CD4-positive, alpha-beta memory T cell (primary cell): ENCODE measurements at regions not wholly inside any gene's neighbourhood (a gene's known extent, or its start where the extent isn't known, plus 50 kb on each side); places are given as distances from the start of the nearest gene placed in this dataset.

Experiments
- CTCF ChIA-PET: fragments of 350-600 bp; sonication (Branson Sonifier 250); formaldehyde crosslinking; loops from one replicate; lab custom pipeline; 2021; ENCODE audit warnings: inconsistent platforms; ENCODE audit not compliant: partially characterized antibody; lab: Charles Lee
- POLR2A ChIA-PET: fragments of 350-600 bp; sonication (Branson Sonifier 250); formaldehyde crosslinking; loops from one replicate; lab custom pipeline; 2021; ENCODE audit not compliant: partially characterized antibody; lab: Charles Lee
- DNase-seq, 5 donors: peaks; one replicate each; pipeline versions ENCODE4 v3.0.0 to v3.0.0-alpha.2; 2020 to 2022; ENCODE audit warnings: mixed read lengths in 1 of 5
- H3K27ac ChIP-seq: one replicate; pipeline ENCODE4 v1.7.0; 2013; ENCODE audit warnings: low read depth, low read length
- H3K27me3 ChIP-seq: 2 replicates; pipeline ENCODE4 v1.7.0; 2013; ENCODE audit warnings: mild to moderate bottlenecking, low read length, moderate library complexity; ENCODE audit not compliant: insufficient read depth
- H3K36me3 ChIP-seq: 2 replicates; pipeline ENCODE4 v1.7.0; 2013; ENCODE audit warnings: mild to moderate bottlenecking, low read length, moderate library complexity; ENCODE audit not compliant: insufficient read depth
- H3K4me1 ChIP-seq: 2 replicates; pipeline ENCODE4 v1.7.0; 2013; ENCODE audit warnings: mild to moderate bottlenecking, low read length, moderate library complexity; ENCODE audit not compliant: insufficient read depth
- H3K4me3 ChIP-seq, 2 donors: one replicate each; pipeline ENCODE4 v1.7.0; 2013; ENCODE audit warnings: low read length in 2 of 2, mild to moderate bottlenecking in 1 of 2
- H3K9me3 ChIP-seq, 2 donors: one replicate each; pipeline ENCODE4 v1.7.0; 2013; ENCODE audit warnings: low read length in 2 of 2, control low read depth in 1 of 2; ENCODE audit not compliant: control insufficient read depth in 1 of 2
- H3K27ac Mint-ChIP-seq, 7 donors: one replicate each; pipeline ENCODE4 v1.8.0; 2020 to 2021; ENCODE audit warnings: mixed read lengths in 7 of 7, mild to moderate bottlenecking in 6 of 7, inconsistent platforms in 3 of 7, moderate library complexity in 3 of 7
- H3K27me3 Mint-ChIP-seq, 2 donors: one replicate each; pipeline ENCODE4 v1.8.0; 2020 to 2021; ENCODE audit warnings: mixed read lengths in 2 of 2
- H3K36me3 Mint-ChIP-seq, 2 donors: one replicate each; pipeline ENCODE4 v1.8.0; 2020 to 2021; ENCODE audit warnings: mixed read lengths in 2 of 2, inconsistent platforms in 1 of 2, mild to moderate bottlenecking in 1 of 2
- H3K4me1 Mint-ChIP-seq, 4 donors: one replicate each; pipeline ENCODE4 v1.8.0; 2020 to 2021; ENCODE audit warnings: mixed read lengths in 4 of 4, mild to moderate bottlenecking in 1 of 4
- H3K4me3 Mint-ChIP-seq, 8 donors: one replicate each; pipeline ENCODE4 v1.8.0; 2020 to 2021; ENCODE audit warnings: mixed read lengths in 8 of 8, mild to moderate bottlenecking in 7 of 8, moderate library complexity in 6 of 8, inconsistent platforms in 3 of 8
- H3K9me3 Mint-ChIP-seq, 8 donors: one replicate each; pipeline ENCODE4 v1.8.0; 2020 to 2021; ENCODE audit warnings: mixed read lengths in 8 of 8, mild to moderate bottlenecking in 5 of 8, inconsistent platforms in 3 of 8, moderate library complexity in 1 of 8
- intact Hi-C: fragments of 100-400 bp; cut with micrococcal nuclease; formaldehyde crosslinking; loops from one replicate; pipeline ENCODE4 v1.15.1; 2023

DNA sequence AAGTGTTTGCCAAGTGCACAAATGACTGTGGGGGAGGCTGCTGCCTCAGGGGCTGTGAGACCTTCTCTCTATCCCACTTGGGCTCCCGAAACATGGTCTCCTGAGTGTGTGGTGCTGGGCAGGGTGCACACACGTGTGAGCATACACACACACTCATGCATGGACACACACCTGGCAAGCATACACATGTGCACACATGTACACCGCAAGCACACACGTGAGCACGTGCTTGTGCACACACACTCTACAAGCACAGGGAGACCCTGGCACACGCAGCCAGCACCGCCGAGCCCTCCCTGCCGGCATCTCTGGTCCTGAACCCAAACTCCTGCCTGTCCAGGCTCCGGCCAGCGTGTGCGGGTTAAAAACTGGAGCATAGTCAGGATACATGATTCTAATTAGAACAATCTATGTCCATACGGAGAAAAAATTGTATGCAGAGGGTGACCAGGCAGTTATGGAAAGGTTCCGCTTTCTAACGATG, 79.4 kb upstream of the TTC34 start:
- Mint-ChIP-seq H3K36me3 (no peaks in the 10 kb centered on the region), H3K9me3 (no peaks in the 10 kb centered on the region), H3K4me3 (no peak overlapping the region), H3K27ac (no peak overlapping the region), H3K4me1 (no peaks in the 10 kb centered on the region), H3K27me3 (no peaks in the 10 kb centered on the region)
- no peaks in the 10 kb centered on the region for H3K9me3 ChIP-seq
- H3K4me3 ChIP-seq, result no peak overlapping the region
- CTCF ChIA-PET, result no interaction called here
- intact Hi-C loops, result no loop called here
- POLR2A ChIA-PET, result no interaction called here
- no peaks in the 10 kb centered on the region for H3K4me1 ChIP-seq
- no peaks in the 10 kb centered on the region for H3K36me3 ChIP-seq
- H3K27me3 ChIP-seq, result no peaks in the 10 kb centered on the region
- DNase-seq, result no peak
- H3K27ac ChIP-seq, result no peak overlapping the region

DNA sequence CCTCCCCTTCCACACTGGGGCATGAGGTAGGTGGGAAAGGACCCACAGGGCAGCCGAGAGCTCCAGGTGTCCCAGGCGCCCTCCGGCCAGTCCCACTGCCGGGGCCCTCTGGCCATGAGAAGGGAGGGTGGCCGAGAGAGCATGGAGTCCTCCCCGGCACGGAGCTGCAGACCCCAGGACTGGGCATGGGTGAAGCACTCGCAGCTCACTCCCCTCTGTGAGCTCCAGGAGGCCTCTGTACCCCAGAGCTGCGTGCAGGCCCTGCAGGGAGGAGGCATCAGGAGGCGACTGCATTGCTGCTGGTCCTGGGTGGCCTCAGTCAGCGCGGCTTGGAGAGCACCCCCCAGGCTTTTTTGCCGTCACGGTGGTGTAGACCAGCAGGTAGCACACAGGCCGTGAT, 80.1 kb upstream of the TTC34 start:
- no peak overlapping the region for H3K4me3 Mint-ChIP-seq
- H3K27me3 Mint-ChIP-seq, result no peaks in the 10 kb centered on the region
- no peak for DNase-seq
- ChIA-PET CTCF (no interaction called here), POLR2A (no interaction called here)
- H3K27me3 ChIP-seq, result no peaks in the 10 kb centered on the region
- no peaks in the 10 kb centered on the region for H3K4me1 ChIP-seq
- no peaks in the 10 kb centered on the region for H3K9me3 Mint-ChIP-seq
- no peaks in the 10 kb centered on the region for H3K9me3 ChIP-seq
- no peaks in the 10 kb centered on the region for H3K36me3 ChIP-seq
- H3K27ac ChIP-seq, result no peak overlapping the region
- no peaks in the 10 kb centered on the region for H3K4me1 Mint-ChIP-seq
- intact Hi-C loops, result no loop called here
- H3K36me3 Mint-ChIP-seq, result no peaks in the 10 kb centered on the region
- no peak overlapping the region for H3K4me3 ChIP-seq
- no peak overlapping the region for H3K27ac Mint-ChIP-seq

DNA sequence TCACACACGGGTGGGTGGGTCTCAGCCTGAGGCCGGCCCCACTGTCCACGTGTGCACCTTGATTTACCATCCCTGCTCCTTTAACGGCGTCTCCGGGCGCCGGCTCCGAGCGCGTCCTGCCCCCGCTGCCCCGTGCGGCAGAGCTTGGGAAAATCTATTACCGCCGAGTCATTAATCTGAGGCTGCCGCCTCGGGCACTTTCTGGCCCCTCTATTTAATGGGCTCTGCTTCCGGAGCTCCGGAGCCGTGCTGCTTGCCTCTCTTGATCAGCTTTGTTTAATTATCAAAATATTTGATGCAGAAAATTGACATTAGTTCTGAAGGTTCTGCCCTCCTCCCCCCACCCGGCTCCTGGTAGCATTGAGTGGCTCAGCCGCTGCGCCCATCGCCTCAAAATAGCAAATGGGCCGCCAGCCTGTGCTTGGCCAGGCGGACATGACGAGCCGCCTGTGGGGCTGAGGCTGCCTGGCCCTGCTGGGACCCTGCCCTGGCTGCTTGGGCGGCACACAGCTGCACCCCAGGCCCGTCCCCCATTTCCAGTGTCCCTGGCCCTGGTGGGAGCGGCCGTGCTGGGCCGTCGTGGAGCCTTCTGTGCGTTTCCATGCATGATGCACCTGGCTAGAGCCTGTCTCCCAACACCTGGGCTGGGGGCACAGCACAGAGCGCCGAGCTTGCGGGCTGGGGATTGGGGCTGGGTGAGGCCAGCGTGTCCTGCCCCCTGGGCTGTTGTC, 81.6 kb upstream of the TTC34 start:
- no peaks in the 10 kb centered on the region for H3K9me3 ChIP-seq
- Mint-ChIP-seq H3K27ac (no peak overlapping the region), H3K4me1 (no peaks in the 10 kb centered on the region), H3K9me3 (no peaks in the 10 kb centered on the region), H3K27me3 (peaks cover 0 to 4% of the 10 kb centered on the region in 2 donors), H3K4me3 (no peak overlapping the region), H3K36me3 (no peaks in the 10 kb centered on the region)
- ChIA-PET CTCF (no interaction called here), POLR2A (no interaction called here)
- intact Hi-C loops, result no loop called here
- H3K4me1 ChIP-seq, result no peaks in the 10 kb centered on the region
- H3K27ac ChIP-seq, result no peak overlapping the region
- no peak for DNase-seq
- H3K36me3 ChIP-seq, result no peaks in the 10 kb centered on the region
- no peaks in the 10 kb centered on the region for H3K27me3 ChIP-seq
- no peak overlapping the region for H3K4me3 ChIP-seq

DNA sequence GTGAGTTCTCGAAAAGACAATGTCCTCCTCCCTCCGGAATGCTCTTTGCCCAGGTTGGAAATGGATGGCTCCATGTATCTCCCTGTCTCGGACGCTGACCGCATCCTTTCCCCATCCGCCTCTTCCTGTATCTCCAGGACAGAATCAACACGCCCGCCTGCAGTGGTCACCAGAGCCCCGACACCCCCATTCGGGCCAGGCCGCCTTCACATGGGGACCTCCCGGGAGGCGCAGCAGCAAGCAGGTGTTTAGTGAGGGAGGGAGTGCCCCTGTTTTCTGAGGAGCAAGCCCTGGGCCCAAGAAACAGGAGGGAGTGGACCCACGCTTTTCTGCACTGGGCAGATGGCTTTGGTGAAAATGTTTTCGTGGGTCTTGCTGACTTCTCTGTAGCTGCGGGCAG, 83.5 kb upstream of the TTC34 start:
- H3K4me3 Mint-ChIP-seq, result no peak overlapping the region
- H3K9me3 Mint-ChIP-seq, result no peaks in the 10 kb centered on the region
- H3K4me1 ChIP-seq, result no peaks in the 10 kb centered on the region
- H3K27me3 Mint-ChIP-seq, result peaks cover 4 to 6% of the 10 kb centered on the region in 2 donors
- H3K9me3 ChIP-seq, result no peaks in the 10 kb centered on the region
- intact Hi-C loops, result no loop called here
- ChIA-PET POLR2A (no interaction called here), CTCF (no interaction called here)
- no peaks in the 10 kb centered on the region for H3K4me1 Mint-ChIP-seq
- no peak overlapping the region for H3K27ac Mint-ChIP-seq
- H3K36me3 ChIP-seq, result no peaks in the 10 kb centered on the region
- no peak for DNase-seq
- H3K4me3 ChIP-seq, result no peak overlapping the region
- H3K36me3 Mint-ChIP-seq, result no peaks in the 10 kb centered on the region
- no peaks in the 10 kb centered on the region for H3K27me3 ChIP-seq
- no peak overlapping the region for H3K27ac ChIP-seq

DNA sequence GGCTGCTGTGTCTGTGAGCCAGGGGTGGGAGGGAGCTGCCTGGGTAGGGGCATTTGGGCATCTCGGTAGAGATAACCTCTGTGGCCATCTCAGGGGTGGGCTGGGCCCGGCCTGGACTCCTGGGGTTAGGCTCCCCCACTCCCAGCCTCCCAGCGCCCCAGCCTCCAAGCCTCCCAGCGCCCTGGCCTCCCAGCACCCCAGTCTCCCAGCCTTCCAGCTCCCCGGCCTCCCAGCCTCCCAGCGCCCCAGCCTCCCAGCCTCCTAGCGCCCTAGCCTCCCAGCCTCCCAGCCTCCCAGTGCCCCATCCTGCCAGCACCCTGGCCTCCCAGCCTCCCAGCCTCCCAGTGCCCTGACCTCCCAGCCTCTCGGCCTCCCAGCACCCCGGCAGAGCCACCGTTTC, 85.1 kb upstream of the TTC34 start:
- Mint-ChIP-seq H3K4me3 (no peak overlapping the region), H3K9me3 (no peaks in the 10 kb centered on the region), H3K4me1 (no peaks in the 10 kb centered on the region), H3K36me3 (no peaks in the 10 kb centered on the region), H3K27me3 (peaks cover 4 to 8% of the 10 kb centered on the region in 2 donors), H3K27ac (no peak overlapping the region)
- no peaks in the 10 kb centered on the region for H3K4me1 ChIP-seq
- intact Hi-C loops, result no loop called here
- no peaks in the 10 kb centered on the region for H3K27me3 ChIP-seq
- H3K4me3 ChIP-seq, result no peak overlapping the region
- no peak overlapping the region for H3K27ac ChIP-seq
- CTCF ChIA-PET, result no interaction called here
- POLR2A ChIA-PET, result no interaction called here
- H3K9me3 ChIP-seq, result no peaks in the 10 kb centered on the region
- no peaks in the 10 kb centered on the region for H3K36me3 ChIP-seq
- DNase-seq, result no peak

DNA sequence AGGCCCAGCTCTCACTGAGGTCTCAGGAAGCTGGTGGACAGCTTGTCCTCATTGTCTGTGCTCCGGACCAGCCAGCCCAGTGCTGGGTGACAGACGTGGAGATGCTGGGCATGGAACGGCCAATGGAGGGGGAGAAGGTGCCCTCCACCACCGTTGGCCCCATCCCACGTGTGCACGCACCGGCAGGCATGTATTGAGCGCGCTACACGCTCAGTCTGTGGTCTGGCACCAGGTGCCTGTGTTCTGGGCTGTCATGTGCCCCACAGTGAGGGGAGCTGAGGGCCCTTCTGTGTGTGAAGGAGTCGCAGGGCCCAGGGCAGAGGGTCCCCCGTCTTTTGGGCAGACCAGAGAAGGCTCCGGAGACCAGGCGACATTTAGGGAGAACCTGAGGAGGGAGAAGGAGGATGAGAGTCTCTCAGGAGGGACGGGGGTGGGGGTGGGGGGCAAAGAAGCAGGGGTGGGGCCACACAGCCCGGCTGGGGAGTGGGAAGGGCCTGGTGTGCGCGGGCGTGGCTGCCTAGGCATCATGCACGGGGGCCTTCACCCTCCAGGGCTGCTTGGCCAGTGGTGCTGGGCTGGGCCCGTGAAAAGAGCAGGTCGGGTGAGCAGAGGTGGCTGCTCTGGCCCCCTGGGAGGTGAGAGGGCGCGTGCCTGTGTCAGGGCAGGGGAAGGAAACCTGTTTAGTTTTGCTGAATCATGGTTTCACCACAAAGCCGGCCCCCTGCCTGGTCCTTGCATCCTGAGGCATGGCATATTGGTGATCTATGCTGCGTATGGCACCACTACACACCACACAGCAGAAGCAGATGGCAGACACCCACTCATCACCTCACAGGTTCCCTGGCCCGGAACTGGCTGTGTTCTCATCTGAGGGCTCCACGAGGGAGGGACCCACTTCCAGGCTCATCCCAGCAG, 86.7 kb upstream of the TTC34 start:
- no peak overlapping the region for H3K27ac ChIP-seq
- peaks cover under 1 to 5% (median 2%) of the 10 kb centered on the region in 4 donors for H3K4me1 Mint-ChIP-seq
- H3K9me3 ChIP-seq, result no peaks in the 10 kb centered on the region
- H3K36me3 ChIP-seq, result no peaks in the 10 kb centered on the region
- H3K9me3 Mint-ChIP-seq, result no peaks in the 10 kb centered on the region
- H3K36me3 Mint-ChIP-seq, result no peaks in the 10 kb centered on the region
- no peak overlapping the region for H3K4me3 Mint-ChIP-seq
- H3K27me3 ChIP-seq, result no peaks in the 10 kb centered on the region
- CTCF ChIA-PET, result no interaction called here
- H3K4me1 ChIP-seq, result peaks cover 6% of the 10 kb centered on the region
- peaks cover 4 to 8% of the 10 kb centered on the region in 2 donors for H3K27me3 Mint-ChIP-seq
- intact Hi-C loops, result no loop called here
- H3K27ac Mint-ChIP-seq, result no peak overlapping the region
- POLR2A ChIA-PET, result no interaction called here
- DNase-seq, result no peak
- H3K4me3 ChIP-seq, result no peak overlapping the region

DNA sequence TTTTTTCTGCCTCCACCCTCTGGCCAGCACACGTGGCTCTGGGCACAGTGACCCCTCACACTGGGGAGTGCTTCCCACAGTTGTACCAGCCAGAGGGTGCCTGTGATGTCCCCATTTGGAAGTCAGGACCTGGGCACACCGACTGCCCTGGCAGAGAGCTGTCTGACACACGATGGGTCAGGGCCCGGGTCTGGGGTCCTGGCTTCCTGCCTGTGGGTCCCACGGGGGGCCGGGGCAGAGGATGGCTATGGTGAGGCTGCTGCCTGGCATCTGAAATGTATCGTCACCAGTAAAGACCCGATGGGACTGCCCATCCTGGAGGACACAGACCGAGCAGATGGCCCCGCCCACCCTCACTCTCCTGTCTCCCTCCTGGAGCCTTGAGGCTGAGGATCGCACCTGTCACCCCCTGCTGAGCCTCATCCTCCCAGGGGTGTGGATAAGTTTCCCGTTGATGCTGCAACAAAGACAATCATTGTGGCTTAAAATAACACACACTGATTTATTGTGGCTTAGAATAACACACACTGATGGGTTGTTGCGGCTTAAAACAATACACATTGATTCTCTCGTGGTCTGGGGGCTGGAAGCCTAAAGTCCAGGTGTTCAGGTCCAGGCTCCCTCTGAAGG, 88.8 kb upstream of the TTC34 start:
- no peaks in the 10 kb centered on the region for H3K36me3 Mint-ChIP-seq
- Histone ChIP-seq H3K27me3 (no peaks in the 10 kb centered on the region), H3K36me3 (no peaks in the 10 kb centered on the region), H3K9me3 (no peaks in the 10 kb centered on the region), H3K4me3 (no peak overlapping the region), H3K4me1 (peaks cover 22% of the 10 kb centered on the region), H3K27ac (no peak overlapping the region)
- no peaks in the 10 kb centered on the region for H3K9me3 Mint-ChIP-seq
- ChIA-PET POLR2A (no interaction called here), CTCF (no interaction called here)
- peaks cover 4 to 8% of the 10 kb centered on the region in 2 donors for H3K27me3 Mint-ChIP-seq
- intact Hi-C loops, result no loop called here
- no peak overlapping the region for H3K27ac Mint-ChIP-seq
- no peak overlapping the region for H3K4me3 Mint-ChIP-seq
- H3K4me1 Mint-ChIP-seq, result peaks cover 2 to 15% (median 10%) of the 10 kb centered on the region in 4 donors
- DNase-seq, result no peak
